ENCODE measurements at regions not wholly inside any gene's neighbourhood (a gene's known extent, or its start where the extent isn't known, plus 50 kb on each side); places are given as distances from the start of the nearest gene placed in this dataset.

- no peak for TF ChIP-seq CTCF (IDR thresholded peaks at IDR 0.05; ENCODE audit: low read length)
- no peak for TF ChIP-seq EZH2 (IDR thresholded peaks at IDR 0.05; ENCODE audit: borderline replicate concordance, low read length)
Measured at GRCh38 chr15:35256141-35256540, 171.0 kb upstream of the NANOGP8 start.

All from OCI-LY1 (cell line).